GM18858 (cell line): ENCODE measurements at regions not wholly inside any gene's neighbourhood (a gene's known extent, or its start where the extent isn't known, plus 50 kb on each side); places are given as distances from the start of the nearest gene placed in this dataset.
"Not testable (repeated sequence)": the region's sequence is repeated elsewhere in the genome, so short reads cannot be mapped to it uniquely, and the experiment has no call there.

ENCODE experiments used
- ATAC-seq: cut with Tn5 transposase; IDR thresholded peaks from one replicate; pipeline ENCODE4 v1.9.1; 2021; ENCODE audit not compliant: unreplicated experiment

DNA sequence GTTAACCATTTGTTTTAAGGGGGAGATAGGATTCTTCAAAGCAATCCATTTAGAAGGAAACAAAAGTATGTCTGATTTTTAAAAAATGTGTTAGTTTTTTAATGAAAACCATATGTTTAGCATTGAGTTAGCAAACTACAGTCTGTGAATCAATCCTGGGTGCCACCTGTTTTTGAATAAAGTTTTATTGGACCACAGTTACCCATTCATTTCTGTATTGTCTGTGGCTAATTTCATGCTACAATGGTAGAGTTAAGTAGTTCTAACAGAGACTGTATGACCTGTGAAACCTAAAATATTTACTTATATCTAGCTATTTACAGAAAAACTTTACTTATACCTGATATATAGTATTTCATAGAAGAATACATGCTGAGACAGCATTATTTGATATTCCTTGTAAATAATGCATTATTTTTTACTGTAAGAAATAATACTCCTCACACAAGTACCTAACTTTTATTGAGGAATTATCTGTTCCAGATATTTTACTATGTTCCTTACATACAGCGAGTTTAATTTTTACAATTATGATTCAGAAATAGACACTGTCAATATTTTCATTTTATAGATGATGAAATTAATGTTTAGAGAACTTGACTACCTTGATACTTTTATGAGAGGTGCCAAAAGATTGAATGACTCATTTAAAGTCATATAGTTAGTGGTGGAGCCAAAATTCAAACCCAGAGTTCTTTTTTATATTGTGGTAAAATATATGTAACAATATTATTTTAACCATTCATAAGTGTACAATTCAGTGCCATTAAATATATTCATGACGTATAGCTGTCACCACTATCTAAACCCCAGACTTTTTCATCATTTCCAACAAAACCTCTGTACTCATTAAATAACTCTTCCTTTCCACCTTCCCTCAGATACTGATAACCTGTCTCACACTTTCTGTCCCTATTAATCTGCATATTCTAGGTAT, 122.0 kb downstream of the GLUD2 start:
- no peak for ATAC-seq

DNA sequence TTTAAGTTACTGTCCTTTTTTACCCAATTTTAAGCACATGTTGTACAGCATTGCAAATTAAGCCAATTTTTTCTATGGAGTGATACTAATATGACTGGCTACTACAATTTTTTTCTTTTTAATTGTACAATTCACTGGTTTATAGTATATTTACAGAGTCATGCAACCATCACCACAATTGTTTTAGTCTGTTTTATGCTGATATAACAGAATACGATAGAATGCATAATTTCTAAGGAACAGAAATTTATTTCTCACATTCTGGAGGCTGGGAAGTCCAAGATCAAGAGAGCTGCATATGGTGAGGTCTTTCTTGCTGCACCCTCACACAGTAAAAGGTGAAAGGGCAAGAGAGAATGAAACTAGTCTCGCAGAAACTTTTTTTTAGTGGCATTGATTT, 125.3 kb downstream of the GLUD2 start:
- ATAC-seq: no peak

DNA sequence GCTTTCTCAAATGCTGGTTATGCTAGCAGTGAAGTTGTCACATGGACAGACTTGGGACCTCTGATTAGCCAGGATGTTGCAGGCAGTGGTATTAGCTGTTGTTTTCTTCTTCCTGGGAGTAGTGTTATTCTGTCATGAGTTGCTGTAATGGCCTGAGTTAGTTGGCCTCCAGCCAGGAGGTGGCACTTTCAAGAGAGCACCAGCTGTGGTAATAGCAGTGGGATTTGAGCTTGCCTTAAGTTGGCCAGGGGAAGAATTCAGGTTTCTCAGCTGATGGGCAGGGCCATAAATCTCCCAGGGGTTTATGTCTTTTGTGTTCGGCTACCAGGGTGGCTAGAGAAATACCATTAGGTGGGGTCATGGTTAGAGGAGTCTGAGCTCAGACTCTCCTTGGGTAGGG, 132.6 kb downstream of the GLUD2 start:
- ATAC-seq: no peak

DNA sequence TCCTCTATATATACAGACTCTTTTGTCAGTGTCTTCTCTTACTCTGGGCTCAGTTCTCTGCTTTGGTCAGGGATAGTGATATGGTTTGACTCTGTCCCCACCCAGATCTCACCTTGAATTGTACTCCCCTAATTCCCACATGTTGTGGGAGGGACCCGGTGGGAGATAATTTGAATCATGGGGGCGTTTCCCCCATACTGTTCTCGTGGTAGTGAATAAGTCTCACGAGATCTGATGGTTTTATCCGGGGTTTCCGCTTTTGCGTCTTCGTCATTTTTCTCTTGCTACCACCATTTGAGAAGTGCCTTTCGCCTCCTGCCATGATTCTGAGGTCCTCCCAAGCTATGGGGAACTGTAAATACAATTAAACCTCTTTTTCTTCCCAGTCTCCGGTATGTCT, 144.4 kb downstream of the GLUD2 start:
- no peak for ATAC-seq

DNA sequence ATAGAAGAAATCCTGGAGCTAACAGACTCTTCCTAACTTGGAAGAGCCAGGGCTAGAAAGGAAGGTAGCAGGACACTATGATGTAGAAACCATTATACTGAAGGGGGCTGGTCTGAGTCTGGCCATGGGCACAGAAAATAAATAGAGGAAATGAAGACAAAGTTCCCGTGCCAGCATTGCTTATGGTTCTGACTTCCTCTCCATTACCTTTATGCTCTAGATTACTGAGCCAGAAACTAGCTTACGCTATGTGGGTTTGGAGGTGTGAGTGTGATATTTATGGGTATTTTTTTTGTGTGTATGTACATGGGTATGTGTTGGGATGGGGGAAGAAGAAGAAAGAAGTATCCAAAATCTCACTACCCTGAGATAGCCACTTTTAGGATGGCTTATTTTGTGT, 148.3 kb downstream of the GLUD2 start:
- no peak for ATAC-seq

DNA sequence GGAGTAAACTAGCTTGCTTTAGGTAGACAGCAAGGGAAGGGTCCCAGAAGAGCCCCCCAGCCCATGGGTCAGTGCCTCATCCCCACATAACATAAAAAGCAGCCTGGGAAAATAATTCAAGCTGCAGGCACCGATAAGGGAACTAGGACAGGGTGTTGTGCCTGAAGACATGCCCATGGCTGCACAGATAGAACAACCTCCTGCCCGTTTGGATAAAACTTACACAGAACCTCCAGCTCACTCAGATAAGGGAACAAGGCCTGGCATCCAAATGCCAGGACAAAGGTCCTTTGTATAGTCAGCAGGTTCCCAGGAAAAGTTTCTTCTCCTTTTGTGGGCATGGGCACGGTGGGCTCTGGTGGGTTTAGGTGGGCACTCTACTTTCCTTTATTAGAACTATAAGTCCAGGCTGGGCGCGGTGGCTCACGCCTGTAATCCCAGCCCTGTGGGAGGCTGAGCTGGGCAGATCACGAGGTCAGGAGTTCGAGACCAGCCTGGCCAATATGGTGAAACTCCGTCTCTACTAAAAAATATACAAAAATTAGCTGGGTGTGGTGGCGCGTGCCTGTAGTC, 149.5 kb downstream of the GLUD2 start:
- ATAC-seq: not testable (repeated sequence)

DNA sequence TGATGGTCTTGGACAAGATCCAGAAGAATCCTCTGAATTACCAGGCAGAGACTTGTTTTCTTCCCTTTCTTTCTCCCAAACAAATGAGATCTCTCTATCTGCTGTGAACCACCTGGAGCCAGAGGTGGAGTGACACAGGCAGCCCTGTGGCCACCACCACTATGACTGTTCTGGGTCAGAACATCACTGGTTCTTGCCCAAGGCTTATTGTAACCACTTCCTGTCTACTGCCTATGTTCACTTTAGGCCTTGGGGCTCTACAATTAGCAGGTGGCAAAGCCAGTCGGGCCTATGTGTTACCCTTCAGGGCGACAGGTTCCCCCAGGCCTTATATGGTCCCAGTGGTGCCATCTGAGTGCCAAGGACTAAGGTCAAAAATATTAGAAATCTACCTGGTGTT, 161.2 kb downstream of the GLUD2 start:
- ATAC-seq: no peak

DNA sequence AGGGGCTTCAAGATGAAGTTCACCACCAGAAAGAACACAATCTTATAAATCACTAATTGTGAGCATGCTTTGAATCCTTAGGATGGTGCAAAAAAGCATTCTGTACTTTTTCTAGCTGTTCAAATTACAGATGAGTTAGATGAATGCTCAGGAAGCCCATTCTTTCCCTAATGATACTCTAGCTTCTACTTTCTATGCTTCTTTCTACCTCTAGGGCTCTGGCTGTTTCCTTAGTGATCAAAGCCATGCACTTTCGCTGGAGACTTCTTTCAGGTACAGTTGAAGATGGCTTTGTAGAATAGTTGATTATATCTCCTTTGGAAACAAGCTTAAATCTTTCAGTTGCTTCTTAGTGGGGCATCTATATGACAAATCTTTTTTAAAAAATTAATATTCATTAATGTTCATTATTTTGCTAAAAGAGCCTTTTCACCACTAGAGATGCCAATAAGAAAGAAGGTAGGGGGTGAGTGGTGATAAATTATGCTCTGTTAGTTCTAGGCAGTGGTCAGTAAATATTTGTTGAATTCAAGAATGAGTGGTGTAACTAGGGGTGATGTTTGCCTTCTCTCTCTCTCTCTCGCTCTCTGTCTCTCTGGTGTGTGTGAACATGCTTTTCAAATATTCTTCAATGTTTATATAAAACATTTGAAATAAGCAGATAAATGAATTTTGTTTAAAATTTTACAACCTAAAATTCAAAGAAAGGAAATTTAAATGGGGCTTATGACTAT, 169.4 kb downstream of the GLUD2 start:
- ATAC-seq: no peak

DNA sequence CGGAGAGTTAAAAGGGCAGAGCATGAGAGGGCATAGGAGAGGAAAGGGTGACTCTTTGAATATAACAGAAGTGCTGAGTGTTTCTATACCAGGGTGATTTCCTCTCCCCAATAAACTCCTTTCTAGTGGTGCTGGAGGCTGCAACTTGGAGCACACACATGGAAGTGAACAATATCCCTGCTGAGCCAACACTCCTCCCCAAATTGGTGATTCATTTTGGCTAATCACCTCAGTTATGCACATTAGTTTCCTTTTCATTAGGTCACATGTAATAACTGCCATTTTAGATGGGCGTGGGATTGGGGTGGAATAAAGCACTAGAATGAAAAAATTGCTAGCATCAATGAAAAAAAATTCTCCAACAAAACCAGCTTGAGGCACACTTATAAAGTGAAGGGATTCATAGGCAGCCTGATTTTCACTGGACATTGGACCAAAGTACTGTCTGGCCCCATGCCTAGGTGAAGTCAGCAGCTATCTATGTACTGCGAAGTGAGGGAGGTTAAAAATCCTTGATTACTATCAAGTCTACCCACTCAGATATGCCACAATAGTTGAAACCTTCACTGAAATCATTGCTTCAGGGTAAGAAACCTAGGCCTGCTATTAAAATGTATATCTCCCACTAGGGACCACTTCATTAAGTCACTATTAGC, 174.0 kb downstream of the GLUD2 start:
- ATAC-seq: no peak

DNA sequence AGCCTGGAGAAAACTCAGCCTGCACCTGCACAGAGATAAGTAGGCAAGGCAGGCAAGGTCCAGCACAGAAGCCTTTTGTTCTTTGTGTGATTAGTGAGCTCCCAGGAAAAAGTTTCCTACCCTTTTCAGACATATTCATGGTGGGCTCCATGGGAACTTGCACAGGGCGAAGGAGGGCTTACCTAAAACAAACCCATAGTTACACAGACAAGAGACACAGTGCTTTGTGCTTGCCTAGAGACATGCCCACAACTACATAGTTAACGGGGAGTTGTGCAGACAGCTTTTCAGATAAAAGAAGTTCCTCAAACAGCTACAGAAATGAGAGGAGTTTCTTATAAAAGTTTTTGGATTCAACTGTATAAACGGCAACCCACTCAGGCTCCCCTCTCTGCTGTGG, 180.5 kb downstream of the GLUD2 start:
- no peak for ATAC-seq

DNA sequence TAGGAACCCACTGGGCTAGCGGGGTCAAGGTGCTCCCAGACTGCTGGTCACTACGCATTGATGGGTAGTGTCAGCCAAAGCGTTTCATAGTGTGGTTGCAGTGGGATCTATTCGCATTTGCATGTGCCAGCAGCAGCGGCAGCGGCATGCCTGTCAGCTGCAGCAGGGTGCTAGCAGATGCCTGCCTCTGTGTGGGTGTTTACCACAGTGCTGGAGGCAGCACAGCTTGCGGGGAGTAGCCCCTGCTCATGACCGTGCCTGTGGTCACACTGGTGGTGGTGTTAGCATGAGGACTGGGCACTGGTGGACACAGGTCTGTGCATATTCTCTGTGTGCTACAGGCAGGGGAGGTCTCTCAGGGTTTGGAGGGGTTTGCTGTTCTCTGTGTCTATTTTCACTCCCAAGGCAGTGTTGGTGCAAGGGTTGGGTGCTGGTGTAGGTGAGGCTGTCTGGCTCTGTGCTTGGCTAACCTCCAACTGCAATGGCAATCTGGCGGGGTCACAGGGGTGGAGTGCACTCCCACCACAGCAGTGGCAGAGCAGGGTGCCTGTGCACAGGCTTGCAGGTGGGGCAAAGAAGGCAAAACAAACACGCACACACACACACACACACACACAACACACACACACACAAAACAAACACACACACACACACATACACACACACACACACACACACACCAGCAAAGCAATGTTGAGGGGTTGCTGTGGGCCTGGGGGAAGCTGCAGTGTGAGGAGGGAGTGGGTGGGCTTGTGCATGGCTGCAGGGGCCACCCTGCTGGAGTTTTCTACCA, 184.4 kb downstream of the GLUD2 start:
- no peak for ATAC-seq

DNA sequence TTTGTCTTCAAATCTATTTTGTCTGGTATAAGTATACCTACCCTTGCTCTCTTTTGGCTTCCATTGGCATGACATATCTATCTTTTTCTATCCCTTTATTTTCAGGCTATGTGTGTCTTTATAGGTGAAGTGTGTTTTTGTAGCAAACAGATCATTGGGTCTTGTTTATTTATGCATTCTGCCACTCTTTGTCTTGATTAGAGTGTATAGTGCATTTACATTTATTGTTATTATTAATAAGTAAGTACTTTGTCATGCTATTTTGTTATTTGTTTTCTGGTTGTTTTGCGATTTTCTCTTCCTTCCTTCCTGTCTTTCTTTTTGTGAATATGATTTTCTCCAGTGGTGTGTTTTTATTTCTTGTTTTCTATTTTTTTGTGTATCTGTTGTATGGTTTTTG, 188.6 kb downstream of the GLUD2 start:
- ATAC-seq: no peak

DNA sequence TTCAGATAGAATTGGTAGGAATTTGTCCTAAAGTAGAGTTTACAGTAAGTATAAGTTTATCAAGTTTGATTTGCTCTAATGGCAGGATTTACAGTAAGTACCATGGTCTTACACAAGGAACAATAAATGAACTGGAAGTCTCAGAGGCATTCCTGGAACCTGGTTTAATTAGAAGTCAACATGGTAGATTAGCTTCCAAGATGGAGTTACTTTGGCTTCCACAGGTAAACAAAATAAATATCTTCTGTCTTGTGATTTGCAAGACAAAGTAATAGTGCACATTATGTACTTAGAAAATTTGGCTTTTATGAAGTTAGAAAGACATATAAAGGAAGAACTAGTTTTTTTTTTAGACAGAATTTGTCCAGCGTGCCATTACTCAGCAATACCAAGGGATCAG, 190.7 kb downstream of the GLUD2 start:
- ATAC-seq: no peak

DNA sequence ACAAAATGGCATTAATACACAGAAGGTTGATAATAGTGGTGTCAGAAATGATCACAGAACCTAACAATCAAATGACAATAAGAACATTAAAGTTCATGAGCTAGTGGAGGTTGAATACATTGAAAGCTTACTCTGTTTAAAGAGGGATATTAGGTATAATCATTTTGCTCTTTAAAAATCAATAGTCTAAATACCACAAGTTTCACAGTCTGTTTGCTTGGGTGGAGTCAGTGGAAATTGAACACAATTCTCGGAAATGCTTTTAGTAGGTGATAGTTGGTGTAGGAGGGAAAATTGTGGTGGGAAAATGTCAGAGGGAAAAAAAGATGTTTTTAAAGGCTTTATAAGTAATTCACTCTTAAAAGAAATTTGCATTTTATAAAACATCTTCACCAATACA, 197.1 kb downstream of the GLUD2 start:
- ATAC-seq: no peak

DNA sequence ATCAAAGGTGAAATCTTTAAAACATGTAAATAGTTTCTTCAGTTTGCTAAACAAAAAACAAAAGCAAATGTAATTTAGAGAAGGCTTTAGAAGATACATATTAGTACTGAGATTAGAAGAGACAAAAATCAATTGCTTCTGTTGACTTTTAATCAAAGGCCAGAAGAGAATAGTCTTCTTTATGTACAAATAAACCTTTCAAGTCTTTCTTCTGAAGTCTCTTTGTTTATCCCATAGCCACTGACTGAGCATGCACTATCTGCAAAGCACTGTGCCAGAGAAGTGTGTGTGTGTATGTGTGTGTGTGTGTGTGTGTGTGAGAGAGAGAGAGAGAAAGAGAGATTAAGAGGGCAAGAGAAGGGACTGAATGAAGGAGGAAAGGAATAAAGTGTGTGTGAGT, 198.4 kb downstream of the GLUD2 start:
- ATAC-seq: no peak

DNA sequence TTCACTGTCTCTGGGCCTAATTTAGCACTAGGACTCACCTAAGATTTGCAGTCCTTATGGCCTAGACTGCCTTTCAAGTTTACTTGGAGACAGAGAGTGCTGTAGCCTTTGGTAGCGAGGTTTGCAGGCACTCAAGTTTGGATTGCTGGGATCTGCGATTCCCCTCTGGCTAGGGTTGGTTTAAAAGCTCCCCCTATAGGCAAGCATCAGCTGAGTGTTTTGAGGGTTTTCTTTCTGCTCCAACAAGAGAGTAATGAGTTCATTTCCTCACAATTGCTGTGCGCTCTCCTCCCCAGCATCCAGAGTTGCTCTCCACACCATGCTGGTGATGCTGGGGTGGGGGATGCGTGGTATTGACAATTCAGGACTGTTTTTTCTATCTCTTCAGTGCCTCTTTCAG, 206.9 kb downstream of the GLUD2 start:
- no peak for ATAC-seq

DNA sequence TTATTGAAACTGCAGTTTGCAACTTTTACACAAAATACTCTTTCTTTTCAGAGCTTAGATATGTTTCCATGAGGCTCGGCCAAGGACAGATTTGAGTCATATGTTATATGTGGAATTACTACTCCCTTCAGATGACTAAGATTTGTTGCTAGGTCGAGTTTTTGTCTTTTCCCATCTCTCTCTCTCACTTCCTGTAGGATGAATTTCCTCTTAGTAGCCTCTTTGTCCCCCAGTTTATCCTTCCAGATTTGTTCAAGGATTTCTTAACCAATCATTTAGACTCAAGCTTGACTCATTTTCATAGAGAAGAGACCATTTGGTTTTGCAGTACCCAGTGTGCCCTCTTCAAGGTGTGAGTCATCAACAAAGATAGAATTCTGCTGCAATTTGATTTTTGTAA, 209.2 kb downstream of the GLUD2 start:
- ATAC-seq: no peak

DNA sequence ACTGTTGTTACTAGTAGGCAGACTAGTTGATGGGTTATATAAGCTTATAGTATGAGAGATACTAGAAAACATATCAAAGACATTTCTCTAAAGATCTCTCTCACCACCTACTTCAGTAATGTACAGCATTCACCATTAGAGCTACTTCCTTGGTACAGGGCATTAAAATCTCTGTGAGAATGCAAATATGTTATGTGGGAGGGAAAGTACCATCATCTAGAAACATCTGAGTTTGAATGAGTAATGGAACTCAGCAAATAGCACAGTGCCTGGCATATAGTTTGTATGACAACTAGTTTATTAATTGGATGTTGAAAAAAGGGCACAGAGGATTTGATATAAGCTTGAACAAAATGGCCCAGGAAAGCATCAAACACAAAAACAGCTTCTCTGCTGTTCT, 211.1 kb downstream of the GLUD2 start:
- ATAC-seq: peak; percentile 75

DNA sequence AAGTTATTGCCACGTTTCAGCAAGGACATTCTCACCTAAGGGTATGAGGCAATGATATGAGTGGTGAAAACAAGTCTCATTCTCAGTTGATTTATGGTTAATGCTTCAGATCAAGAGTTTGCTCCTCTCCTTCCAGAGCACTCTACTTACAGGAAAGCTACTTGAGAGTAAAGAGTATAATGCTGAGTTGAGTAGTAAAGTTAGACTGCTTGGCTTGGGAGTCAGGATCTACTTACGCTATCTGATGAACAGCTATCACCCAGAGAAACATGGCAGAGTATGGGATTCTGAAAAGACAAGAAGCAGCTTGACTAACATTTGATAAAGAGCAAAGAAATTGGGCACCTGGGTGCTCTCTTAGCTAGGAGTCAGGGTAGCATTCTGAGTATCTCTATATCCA, 211.8 kb downstream of the GLUD2 start:
- ATAC-seq: no peak

DNA sequence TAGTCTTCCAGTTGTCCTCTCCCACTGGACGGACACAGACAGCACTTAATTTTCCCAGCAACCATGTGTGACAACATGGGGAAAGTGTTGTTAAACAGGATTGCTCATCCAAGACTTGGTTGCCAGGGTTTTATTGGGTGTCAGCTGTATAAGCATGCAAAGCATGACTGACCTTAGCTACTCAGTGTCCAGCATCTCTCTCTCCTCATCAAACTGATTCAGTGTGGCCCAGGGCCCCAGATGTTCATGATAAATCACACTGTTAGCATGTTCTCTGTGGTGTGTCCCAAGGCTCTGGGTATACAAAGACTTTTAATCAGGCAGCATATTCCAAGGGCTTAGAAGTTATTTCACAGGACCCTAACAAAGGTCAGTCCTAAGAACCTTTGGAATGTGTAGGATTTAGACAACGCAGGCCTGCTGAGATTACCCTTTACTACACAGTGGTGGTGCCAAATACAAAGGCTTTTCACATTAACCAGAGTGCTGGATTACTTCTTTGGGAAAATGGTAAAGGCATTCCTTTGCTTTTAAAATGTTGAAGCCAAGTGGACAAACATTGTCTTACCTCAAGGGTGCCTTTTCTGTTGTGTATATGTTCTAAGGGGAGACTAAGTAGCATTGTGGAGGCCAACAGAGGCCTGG, 213.3 kb downstream of the GLUD2 start:
- no peak for ATAC-seq
